HG03521 (cell line): ENCODE measurements at regions not wholly inside any gene's neighbourhood (a gene's known extent, or its start where the extent isn't known, plus 50 kb on each side); places are given as distances from the start of the nearest gene placed in this dataset.

Experiments used
- ATAC-seq: cut with Tn5 transposase; IDR thresholded peaks from one replicate; pipeline ENCODE4 v1.9.1; 2021; ENCODE audit warnings: mild to moderate bottlenecking, moderate library complexity; ENCODE audit not compliant: unreplicated experiment

- no peak for ATAC-seq
Measured at GRCh38 chr6:98094696-98095095, 739.7 kb upstream of the POU3F2 start.

- no peak for ATAC-seq
Measured at GRCh38 chr6:98107801-98108200, 726.6 kb upstream of the POU3F2 start.

DNA sequence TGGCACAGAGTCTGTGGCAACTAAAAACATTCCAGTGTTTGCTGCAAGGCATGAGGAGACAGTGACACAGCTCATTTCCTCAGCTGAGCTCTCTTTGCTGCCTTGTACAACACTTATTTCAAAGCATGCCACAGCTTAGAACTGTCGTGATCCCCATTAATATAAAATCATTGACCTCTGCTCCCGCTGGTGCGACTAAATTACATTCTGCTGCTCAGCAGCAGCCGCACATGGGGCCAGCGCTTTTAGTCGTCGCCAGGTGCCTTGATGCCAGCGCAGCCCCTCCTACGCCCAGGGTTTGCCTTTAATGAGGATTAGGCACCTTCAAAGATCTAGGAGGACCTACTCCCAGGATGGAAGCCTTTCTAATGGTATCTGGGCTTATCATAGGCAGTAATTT lies 717.9 kb upstream of the POU3F2 start:
- ATAC-seq = no peak

- no peak for ATAC-seq
Measured at GRCh38 chr6:98117068-98117467, 717.3 kb upstream of the POU3F2 start.

DNA sequence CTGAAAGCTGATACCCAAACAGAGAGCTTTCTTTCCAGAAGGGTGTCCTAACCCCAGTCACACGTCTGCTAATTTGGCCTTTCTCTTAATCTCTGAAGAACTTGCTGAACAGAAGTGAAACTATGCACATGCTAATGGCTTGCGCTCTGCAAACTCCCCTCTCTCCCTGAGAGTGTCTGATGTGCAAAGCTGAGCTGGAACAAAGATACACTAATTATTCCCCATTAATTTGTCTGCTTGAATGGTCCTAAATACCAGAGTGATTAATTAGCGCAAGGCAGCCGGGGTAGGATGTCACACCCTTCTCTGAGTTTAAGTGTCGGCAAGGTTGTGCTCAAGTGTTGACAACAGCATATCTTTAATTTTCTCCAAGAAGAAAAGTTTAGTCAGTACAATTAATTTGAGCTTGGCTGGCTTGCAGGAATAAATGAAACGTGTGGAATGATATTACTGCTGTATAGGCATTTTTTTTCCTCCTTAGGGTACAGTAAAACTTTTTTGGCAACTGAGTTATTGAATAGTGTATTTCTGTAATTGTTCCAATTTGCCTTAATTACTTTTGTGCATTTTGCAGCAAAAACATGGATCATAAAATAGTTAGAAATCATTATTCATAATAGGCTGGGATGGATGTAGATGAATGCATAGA lies 715.9 kb upstream of the POU3F2 start:
- ATAC-seq = no peak

- no peak for ATAC-seq
Measured at GRCh38 chr6:98124171-98124570, 710.2 kb upstream of the POU3F2 start.

DNA sequence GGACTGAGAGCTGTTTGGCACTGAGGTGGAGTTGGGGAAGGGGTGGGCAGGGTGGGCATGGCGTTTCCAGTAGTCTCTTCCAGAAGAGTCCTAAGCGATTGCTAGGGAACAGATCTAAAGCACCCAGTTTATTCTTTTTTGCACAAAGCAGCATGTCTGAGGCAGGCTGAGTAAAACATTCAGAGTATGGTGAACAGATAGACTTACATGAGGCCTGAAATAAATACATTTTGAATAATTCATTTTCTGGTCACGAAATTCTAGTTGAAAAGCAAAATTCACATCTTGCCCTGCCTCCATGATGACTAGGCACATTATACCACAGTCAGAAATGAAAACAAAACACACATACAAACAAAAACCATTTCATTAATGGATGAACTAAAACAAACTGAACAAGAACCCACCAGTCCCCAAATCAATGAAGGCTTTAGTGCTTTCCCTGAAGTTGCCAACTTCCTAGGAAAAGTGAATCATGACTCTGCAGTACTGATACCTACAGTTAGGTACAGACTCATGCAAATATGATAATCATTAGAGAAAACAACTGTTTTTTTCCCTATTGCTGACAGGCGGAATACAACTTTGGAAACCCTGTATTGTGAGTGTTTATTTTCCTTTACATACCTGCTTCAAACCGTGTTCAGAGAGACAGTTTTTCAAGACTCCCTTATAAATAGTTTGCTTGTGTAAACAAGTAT lies 702.9 kb upstream of the POU3F2 start:
- no peak for ATAC-seq

DNA sequence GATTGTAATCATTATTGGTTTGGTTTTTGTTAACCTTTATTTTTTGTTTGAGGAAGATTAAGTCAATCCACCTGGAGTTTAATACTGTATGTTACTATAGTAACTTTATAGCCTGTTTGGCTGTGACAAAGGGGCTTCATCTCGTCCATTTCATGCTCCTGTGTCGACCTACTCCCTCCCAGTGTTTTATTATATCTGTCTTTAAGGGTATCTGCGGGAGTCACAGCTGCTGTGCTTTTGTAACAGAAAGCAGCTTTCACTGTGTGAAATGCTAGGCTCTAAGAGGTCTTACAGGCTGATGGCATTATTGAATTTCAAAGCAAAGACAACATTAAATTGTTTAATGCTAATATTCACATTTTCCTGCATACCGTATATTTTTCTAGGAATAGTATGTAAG lies 698.0 kb upstream of the POU3F2 start:
- no peak for ATAC-seq

DNA sequence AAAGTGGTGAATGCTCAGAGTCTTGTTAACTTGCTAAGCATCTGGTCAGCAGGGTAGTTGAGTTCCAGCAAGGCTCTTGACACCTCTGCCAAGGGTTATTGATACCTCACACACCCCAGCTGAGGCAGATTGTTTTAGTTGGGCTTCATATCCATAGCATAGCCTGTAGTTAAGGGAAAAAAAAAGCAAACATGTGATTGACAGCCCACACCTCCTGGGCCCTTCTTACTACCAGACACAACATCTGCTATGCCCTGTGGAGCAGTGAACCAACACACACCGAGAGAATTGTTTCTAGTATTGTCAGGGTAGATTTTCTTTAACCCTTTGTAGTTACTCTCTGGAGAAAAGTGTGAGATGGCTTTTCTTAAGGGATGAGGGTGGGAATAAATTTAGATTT lies 697.0 kb upstream of the POU3F2 start:
- no peak for ATAC-seq

DNA sequence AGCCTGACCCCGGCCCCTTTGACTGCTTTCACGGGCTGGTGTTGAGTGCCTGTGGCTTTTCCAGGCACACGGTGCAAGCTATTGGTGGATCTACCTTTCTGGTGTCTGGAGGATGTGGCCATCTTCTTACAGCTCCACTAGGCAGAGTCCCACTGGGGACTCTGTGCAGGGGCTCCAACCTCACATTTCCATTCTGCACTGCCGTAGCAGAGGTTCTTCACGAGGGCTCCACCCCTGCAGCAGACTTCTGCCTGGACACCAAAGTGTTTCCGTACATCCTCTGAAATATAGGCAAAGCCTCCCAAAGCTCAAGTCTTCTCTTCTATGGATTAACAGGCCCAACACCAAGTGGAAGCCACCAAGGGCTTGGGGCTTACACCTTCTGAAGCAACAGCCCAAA lies 691.5 kb upstream of the POU3F2 start:
- no peak for ATAC-seq

- no peak for ATAC-seq
Measured at GRCh38 chr6:98146656-98147055, 687.7 kb upstream of the POU3F2 start.

DNA sequence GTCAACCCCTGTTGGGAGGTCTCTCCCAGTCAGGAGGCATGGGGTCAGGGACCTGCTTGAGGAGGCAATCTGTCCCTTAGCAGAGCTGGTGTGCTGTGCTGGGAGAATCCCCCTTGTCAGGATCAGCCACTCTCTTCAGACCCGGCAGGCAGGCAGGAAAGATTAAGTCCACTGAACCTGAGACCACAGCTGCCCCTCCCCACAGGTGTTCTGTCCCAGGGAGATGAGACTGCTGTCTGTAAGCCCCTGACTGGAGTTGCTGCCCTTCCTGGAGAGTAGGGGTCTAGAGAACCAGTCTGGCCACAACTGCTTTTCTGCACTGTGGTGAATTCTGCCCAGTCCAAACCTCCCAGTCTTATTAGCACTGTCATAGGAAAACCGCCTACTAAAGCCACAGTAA lies 677.8 kb upstream of the POU3F2 start:
- ATAC-seq = no peak

GRCh38 chr6:98179606-98180005 lies 654.8 kb upstream of the POU3F2 start:
- ATAC-seq = no peak

DNA sequence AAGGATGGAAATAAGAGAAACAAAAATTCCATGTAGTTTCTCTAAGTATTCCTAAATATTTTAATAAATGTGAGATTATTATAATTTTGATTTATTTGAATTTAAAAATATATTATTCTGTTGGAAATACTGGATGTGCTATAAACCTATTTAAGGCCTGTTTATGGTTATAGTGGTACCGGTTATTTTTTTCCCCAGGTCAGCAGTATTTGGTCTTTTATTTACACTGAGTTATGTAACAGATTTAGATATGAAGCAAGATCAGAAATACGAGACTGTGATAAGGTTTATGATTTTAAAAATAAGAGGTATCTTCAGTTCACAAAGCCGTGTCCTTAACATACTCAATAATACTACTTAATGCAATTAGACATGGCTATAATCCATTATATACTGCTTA lies 634.3 kb upstream of the POU3F2 start:
- no peak for ATAC-seq

DNA sequence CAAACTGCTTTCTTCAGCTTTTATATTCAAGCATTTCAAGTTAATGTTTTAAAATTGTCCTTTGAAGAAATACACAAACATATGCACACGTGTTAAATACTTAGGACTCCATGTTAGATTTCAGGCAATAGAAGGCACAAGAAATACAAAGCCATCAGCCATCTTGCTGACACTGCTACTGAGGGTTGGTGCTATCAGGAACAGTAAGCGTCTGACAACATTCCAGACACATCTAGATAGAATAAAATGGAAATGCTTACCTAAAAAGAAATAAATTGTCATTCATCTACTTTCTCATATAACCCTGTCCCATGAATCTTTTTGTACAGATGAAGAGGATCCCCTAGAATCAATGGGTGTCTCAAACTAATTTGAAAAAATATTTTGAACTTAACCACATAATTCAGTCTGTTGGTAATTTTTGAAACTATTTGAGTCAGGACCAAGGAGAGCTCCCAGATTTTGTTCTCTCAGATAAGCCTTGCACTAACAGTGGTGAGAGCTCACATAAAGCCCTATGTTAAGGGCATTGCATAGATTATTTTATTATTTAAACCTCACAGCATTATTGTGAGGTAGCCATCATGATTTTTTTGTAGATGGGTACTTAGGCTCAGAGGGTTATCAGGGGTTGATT lies 631.1 kb upstream of the POU3F2 start:
- ATAC-seq = no peak

DNA sequence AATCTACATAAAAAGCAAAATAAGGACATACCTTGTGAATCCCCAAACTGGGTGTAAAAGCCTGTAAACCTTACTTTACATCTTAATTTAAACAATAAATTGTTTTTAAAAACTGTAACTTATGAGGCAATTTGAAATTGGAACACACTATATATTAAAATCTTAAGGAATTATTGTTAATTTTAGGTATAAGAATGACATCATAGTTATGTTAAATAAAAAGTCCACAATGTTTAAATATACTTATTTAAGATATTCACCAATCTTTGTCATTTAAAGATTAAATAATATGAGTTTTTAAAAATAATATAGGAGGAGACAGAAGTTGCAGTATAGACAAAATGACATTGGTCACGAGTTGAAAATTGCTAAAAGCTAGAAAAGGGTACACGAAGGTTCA lies 621.9 kb upstream of the POU3F2 start:
- no peak for ATAC-seq

DNA sequence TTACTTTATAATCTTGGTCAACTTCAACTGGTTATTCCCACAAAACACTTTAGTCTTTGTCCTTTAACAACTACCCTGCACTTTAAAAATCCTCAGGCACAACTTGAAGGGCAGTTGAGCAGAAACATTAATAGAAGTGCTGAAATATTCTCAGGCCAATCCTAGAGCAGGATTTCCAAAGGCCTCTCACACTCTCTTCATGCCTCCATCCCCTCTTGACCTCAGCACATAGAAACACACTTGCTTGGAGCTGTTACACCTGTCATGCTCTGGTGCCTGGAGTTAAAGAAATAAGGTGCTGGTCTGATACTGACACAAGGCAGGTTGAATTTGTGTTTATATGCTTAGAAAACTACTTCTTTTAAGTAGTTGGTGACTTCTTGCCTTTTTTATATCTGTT lies 618.8 kb upstream of the POU3F2 start:
- ATAC-seq = no peak

- no peak for ATAC-seq
Measured at GRCh38 chr6:98230250-98230649, 604.1 kb upstream of the POU3F2 start.

GRCh38 chr6:98239057-98239456 lies 595.3 kb upstream of the POU3F2 start:
- ATAC-seq = no peak

GRCh38 chr6:98241630-98242029 lies 592.7 kb upstream of the POU3F2 start:
- ATAC-seq = no peak

- no peak for ATAC-seq
Measured at GRCh38 chr6:98254624-98255023, 579.8 kb upstream of the POU3F2 start.

GRCh38 chr6:98260382-98260781 lies 574.0 kb upstream of the POU3F2 start:
- ATAC-seq = no peak
